HG02798 (cell line): ENCODE measurements at regions not wholly inside any gene's neighbourhood (a gene's known extent, or its start where the extent isn't known, plus 50 kb on each side); places are given as distances from the start of the nearest gene placed in this dataset.
"Not testable (repeated sequence)": the region's sequence is repeated elsewhere in the genome, so short reads cannot be mapped to it uniquely, and the experiment has no call there.

Source experiments
- ATAC-seq: cut with Tn5 transposase; IDR thresholded peaks from one replicate; pipeline ENCODE4 v1.9.1; 2021; ENCODE audit warnings: mild to moderate bottlenecking; ENCODE audit not compliant: unreplicated experiment, poor library complexity

- no peak for ATAC-seq
These were observed 1519.1 kb downstream of the BRINP3 start for GRCh38 chr1:188958461-188959115.

DNA sequence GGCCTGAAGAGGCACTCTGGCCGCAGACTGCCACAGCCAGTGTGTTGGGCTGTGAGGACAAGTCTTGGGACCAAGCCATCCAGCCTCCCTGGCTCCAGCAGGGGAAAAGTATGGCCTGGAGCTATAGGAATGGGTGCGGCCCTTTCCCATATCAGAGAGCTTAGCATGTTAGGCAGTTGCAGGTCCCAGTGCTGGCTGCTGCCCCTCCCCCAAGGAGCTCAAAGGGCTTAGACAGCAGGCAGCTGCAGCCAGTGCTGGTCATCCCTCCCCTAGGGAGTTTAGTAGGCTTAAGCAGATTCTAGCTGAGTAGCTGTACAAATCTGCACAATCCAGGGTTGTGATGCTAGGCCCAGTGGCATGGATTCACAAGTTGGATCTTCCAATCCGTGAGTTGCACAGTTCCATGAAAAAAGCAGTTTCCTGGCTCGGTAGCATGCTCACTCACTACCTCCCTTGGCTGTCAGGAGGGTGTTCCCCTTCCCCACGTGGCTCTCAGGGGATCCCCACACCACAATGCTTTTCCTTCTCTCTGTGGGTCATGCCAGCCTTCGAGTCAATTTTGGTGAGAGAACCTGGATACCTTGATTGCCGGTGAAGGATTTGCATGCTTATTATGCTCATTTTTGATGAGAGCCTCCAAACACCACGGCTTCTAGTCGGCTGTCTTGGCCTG lies 1490.8 kb downstream of the BRINP3 start:
- no peak for ATAC-seq

DNA sequence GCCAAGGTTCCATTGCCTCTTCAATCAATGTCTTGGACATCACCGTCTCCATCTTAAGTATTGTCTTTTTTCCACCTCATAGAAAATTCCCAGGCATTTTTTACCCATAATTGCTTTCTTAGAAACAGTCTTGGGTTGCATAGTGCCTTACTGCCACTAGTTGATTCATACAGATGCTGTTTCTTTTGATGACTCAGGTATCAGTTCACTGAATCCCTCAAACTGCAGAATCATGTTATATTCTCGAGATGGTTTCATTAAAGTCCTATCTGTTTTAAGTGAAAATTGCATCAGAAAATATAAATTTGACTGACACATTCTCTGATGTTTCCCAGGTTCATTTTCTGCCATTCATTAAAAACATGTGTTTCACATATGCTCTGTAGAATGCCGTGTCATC lies 1489.1 kb downstream of the BRINP3 start:
- ATAC-seq, result no peak

DNA sequence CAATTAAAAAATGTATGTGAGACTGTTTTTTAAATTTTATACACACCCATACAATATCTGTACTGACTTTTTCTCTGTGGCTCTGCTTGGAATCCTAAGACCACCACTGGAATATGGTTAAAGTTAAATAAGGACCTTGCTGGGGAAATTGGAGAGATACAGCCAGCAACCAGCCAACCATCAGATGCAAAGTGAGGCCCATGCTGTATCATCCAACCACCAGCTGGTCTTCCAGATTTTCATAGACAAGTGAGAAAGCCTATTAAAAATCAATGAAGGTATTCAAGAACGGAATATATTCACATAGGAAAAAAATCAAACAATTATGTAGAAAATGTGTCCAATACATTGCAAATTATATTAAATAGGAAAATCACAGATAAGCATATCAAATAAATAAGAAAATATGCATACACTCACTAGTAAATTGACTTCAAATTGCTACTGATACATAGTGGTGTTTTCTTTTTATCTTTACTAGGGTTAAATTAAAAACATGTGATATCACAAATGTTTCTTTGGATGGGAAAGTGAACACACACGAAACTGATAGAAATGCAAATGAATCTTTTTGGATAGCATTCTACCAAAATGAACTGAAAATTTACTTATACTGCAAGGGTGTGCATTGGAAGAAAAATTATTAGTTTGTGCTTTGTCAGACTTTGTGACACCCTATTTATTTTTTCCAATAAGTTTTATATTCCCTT lies 1486.3 kb downstream of the BRINP3 start:
- no peak for ATAC-seq

GRCh38 chr1:189007824-189008223 lies 1469.8 kb downstream of the BRINP3 start:
- no peak for ATAC-seq

DNA sequence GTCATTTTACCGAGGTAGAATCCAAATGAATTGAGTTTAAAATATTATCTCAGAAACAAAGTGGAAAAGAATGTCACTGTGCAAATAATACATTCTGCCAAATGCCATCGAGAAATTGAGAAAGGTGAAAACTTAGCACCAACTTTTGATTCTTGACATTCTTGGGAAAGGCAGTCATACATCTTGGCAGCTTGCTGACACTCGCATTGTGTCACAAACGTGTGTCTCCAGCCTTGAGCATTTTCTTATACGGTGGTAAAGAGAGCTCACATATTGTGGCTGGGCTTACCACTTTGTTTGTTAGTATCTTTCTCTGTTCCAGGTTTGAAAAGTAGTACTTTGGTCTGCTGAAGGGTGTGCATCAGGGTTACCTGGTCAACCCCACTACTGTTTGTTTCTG lies 1456.1 kb downstream of the BRINP3 start:
- no peak for ATAC-seq

DNA sequence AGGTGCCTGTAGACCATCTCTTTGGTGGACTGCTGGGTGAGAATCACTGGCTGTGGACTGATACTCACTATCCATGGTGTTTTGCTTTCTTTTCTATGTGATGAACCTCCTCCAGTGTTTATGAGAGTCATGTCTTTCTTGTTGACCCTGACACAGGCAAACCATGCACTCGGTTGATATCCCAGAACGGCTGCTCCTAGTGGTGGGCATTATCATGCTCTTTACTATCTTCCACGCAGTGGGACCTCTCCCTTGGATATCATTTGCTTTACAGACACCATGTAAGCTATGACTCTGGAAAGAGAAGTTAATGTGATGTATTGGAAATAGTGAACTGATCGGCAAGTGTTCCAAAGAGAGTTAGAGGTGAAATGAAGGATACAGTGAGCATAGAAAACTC lies 1455.6 kb downstream of the BRINP3 start:
- no peak for ATAC-seq

DNA sequence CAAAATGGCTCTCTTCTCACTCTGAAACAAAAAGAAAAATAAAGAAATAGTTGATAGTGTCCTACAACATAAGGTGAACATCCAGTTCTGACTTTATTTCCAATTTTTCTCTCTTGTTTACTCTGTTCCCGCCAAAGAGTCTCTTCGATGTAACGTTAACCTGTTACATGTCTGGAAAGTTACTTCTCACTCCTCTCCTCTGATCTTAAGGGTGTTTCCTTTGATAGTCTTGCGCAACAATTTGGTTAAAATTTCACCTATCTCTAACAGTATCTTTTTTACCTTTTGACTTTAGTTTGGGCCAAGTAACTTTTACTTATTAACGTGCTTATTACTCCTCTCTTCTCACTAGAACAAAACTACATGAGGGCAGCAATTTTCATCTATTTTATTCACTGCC lies 1450.2 kb downstream of the BRINP3 start:
- ATAC-seq, result no peak

DNA sequence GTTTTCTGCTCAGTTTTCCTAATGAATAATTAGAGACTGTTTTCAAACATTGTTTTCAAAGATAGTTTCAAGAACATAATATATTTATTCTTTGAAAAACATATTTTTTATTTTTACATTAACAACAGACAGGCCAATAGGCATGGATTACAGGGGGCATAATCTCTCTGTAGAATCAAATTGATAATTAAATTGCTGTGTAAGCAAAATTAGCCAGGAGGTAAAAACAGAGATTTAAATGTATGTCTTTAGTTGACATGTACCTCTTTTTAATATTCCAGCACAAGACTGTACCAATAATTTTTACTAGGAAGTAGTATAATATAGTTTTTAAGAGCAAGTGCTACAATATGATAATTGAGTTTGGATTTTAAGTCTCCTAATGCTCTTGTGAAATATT lies 1444.5 kb downstream of the BRINP3 start:
- ATAC-seq, result no peak

DNA sequence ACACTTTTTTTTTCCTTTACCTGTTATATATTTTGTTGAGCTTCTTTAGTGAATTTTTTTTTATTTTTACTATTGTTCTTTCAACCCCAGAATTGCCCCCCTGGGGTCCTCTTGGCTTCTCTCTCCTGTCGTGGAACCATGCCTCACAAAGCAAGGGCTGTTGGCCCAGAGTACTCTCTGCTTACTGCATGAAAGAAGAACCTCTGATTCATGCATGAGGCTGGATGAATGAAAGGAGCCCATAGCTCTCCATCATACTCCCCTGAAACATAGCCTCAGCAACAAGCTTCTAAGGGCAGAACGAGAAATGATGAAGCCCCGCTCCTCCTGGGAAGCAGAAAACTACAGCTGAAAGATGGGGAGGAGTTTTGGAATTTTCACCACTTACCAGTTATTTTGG lies 1441.0 kb downstream of the BRINP3 start:
- ATAC-seq, result no peak

DNA sequence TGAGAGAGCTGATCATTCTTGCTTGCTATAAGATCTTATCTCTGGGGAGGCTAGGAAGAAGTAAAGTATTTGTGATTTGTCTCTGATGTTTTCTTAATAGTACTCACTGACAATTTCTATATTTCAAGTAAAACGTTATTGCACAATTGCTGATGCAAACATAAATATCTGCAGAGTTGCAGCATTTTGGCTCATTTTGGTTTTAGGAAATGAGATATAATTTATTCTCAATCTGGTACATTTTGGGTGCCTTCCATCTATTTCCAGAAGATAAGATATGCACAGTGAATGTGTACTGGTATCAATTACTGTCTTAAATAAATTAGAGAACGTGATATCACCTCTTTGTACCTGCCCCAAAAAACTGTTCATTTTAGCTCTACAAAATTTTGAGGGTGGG lies 1431.5 kb downstream of the BRINP3 start:
- ATAC-seq, result no peak

DNA sequence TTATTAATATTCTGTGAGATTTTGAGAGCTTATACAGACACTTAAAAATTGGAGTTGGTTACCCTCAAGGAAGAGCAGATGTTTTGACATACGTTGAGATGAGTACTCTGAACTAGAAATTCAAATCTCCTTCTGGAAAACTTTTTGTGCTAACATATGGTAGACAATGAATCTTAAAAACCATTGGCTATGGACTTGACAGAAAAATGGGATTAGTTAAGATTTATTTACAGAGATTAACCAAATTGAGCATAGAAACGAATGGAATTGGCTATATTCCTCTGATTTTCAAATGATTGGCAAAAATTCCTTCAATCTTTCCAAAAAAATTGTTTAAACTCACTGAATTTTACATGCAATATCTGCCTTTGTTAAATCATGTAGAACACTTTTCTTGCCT lies 1392.9 kb downstream of the BRINP3 start:
- ATAC-seq, result no peak

- ATAC-seq, result no peak
These were observed 1373.7 kb downstream of the BRINP3 start for GRCh38 chr1:189103956-189104355.

GRCh38 chr1:189117072-189117770 lies 1360.4 kb downstream of the BRINP3 start:
- no peak for ATAC-seq

- ATAC-seq, result no peak
These were observed 1355.7 kb downstream of the BRINP3 start for GRCh38 chr1:189121941-189122340.

DNA sequence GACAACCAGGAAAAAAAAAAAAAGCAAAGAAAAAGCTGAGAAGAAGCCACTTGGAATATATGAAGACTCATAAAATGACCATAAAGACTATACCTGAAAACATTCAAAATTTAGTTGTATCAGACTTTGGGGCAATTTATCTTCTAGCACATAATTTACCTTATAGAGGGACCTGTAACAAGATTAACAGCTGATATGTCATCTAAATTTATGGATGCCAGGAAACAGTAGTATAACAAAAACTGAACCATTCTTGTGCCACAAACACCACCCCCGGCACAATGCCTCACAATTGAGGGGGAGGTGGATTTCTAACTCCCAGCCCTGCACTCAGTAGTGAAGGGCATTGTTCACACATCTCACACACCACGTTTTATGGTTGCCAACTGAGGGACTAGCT lies 1352.0 kb downstream of the BRINP3 start:
- no peak for ATAC-seq

GRCh38 chr1:189131576-189131975 lies 1346.1 kb downstream of the BRINP3 start:
- ATAC-seq, result no peak

- not testable (repeated sequence) for ATAC-seq
These were observed 1337.9 kb downstream of the BRINP3 start for GRCh38 chr1:189139748-189140147.

DNA sequence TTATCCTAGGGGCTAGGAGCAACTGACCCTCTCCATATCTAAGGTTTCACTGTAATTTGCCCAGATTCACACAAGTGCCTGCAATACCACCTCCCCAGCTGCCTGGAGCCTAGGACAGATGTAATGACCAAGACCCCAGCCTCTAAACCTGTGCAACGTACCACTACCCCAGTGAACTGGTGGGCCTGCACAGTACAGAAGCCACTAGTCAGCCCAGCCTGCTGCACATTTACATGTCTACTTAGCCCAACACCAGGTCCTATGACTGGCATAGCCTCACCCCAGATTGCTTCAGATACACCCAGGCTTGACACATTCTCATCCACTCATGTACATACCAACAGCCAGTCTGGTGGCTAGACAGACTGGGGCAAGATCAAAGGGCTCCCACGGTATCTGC lies 1336.6 kb downstream of the BRINP3 start:
- ATAC-seq, result no peak

DNA sequence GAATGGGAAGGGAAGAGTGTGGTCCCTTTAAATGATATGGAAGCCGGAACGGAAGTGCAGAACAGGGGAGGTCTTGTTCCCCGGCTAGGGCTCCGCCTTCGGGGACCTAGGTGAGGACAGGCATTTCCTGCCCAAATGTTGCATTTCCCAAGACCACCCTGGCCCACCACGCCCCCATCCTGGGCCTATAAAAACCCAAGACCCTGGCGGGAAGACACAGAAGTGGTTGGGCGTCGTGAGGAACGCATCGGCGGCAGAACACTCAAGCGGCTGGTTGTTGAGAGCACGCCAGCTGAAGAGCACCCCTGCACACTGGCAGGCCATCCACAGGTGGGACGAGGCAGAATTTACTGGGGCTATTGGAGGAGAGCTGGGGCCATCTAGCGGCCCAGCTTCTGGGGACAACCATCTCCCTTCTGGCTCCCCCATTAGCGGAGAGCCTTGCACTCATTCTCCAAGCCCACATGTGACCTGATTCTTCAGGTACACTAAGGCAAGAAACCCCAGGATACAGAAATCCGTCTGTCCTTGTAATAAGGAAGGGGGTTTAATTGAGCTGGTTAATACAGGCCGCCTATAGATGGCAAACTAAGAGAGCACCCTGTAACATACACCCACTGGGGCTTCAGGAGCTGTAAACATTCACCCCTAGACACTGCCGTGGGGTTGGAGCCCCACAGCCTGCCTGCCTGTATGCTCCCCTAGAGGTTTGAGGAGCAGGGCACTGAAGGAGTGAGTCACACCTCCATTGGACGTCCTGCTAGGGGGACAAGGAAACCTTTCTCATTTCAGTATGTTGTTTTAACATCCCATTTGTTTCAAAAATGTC lies 1327.9 kb downstream of the BRINP3 start:
- ATAC-seq, result no peak
